ENCODE measurements at regions not wholly inside any gene's neighbourhood (a gene's known extent, or its start where the extent isn't known, plus 50 kb on each side); places are given as distances from the start of the nearest gene placed in this dataset.

- DNase-seq (ENCODE audit: low read depth in 2 of 2), result no peak
Observed at GRCh38 chr5:15263406-15263805, 236.6 kb upstream of the FBXL7 start.

- no peak for DNase-seq (ENCODE audit: low read depth in 2 of 2)
Observed at GRCh38 chr5:15261269-15261995, 238.5 kb upstream of the FBXL7 start.

- no peak for DNase-seq (ENCODE audit: low read depth in 2 of 2)
Observed at GRCh38 chr5:15260356-15261268, 239.4 kb upstream of the FBXL7 start.

- DNase-seq (ENCODE audit: low read depth in 2 of 2), result no peak
Observed at GRCh38 chr5:15256485-15256884, 243.5 kb upstream of the FBXL7 start.

GRCh38 chr5:15255576-15255975, 244.4 kb upstream of the FBXL7 start:
- DNase-seq (ENCODE audit: low read depth in 2 of 2), result no peak

GRCh38 chr5:15254607-15255006, 245.4 kb upstream of the FBXL7 start:
- no peak for DNase-seq (ENCODE audit: low read depth in 2 of 2)

- no peak for DNase-seq (ENCODE audit: low read depth in 2 of 2)
Observed at GRCh38 chr5:15252331-15252730, 247.6 kb upstream of the FBXL7 start.

GRCh38 chr5:15249152-15249551, 250.8 kb upstream of the FBXL7 start:
- DNase-seq (ENCODE audit: low read depth in 2 of 2), result no peak

GRCh38 chr5:15248731-15249130, 251.2 kb upstream of the FBXL7 start:
- DNase-seq (ENCODE audit: low read depth in 2 of 2), result no peak

- DNase-seq (ENCODE audit: low read depth in 2 of 2), result no peak
Observed at GRCh38 chr5:15245913-15246312, 254.1 kb upstream of the FBXL7 start.

GRCh38 chr5:15243301-15244020, 256.5 kb upstream of the FBXL7 start:
- DNase-seq (ENCODE audit: low read depth in 2 of 2), result no peak

GRCh38 chr5:15241216-15241821, 258.7 kb upstream of the FBXL7 start:
- no peak for DNase-seq (ENCODE audit: low read depth in 2 of 2)

- no peak for DNase-seq (ENCODE audit: low read depth in 2 of 2)
Observed at GRCh38 chr5:15238006-15238405, 262.0 kb upstream of the FBXL7 start.

GRCh38 chr5:15236911-15237508, 263.0 kb upstream of the FBXL7 start:
- no peak for DNase-seq (ENCODE audit: low read depth in 2 of 2)

GRCh38 chr5:15234911-15235310, 265.1 kb upstream of the FBXL7 start:
- DNase-seq (ENCODE audit: low read depth in 2 of 2), result no peak

- no peak for DNase-seq (ENCODE audit: low read depth in 2 of 2)
Observed at GRCh38 chr5:15234366-15234765, 265.6 kb upstream of the FBXL7 start.

GRCh38 chr5:15233566-15233965, 266.4 kb upstream of the FBXL7 start:
- DNase-seq (ENCODE audit: low read depth in 2 of 2), result no peak

GRCh38 chr5:15222156-15222555, 277.8 kb upstream of the FBXL7 start:
- DNase-seq (ENCODE audit: low read depth in 2 of 2), result no peak

- DNase-seq (ENCODE audit: low read depth in 2 of 2), result no peak
Observed at GRCh38 chr5:15220642-15221173, 279.3 kb upstream of the FBXL7 start.

GRCh38 chr5:15215056-15215455, 284.9 kb upstream of the FBXL7 start:
- no peak for DNase-seq (ENCODE audit: low read depth in 2 of 2)

- no peak for DNase-seq (ENCODE audit: low read depth in 2 of 2)
Observed at GRCh38 chr5:15214010-15214409, 286.0 kb upstream of the FBXL7 start.

Data from stimulated activated CD4-positive, alpha-beta T cell treated with anti-CD3 and anti-CD28 coated beads, Interleukin-1b, Interleukin-23, amount 100 ng/mL, for 4 hours (primary cell).